Ovary (tissue), 7 donors: ENCODE measurements at regions not wholly inside any gene's neighbourhood (a gene's known extent, or its start where the extent isn't known, plus 50 kb on each side); places are given as distances from the start of the nearest gene placed in this dataset.

Experiments used
- DNase-seq, 5 donors: peaks; one replicate each; pipeline ENCODE4 v3.0.0-alpha.2; 2019 to 2020
- H3K27ac ChIP-seq, 2 donors: fragments of 200-600 bp; one replicate each; pipeline versions ENCODE4 v1.5.1 to v1.8.0; 2019 to 2022
- H3K27me3 ChIP-seq: fragments of 200-600 bp; one replicate; pipeline ENCODE4 v1.8.0; 2022
- H3K36me3 ChIP-seq: fragments of 200-600 bp; sonication (generic); one replicate; pipeline ENCODE4 v1.5.1; 2019
- H3K4me1 ChIP-seq: one replicate; pipeline ENCODE4 v1.8.1; 2013; ENCODE audit warnings: mild to moderate bottlenecking, moderate library complexity; ENCODE audit not compliant: insufficient read depth
- H3K4me3 ChIP-seq: fragments of 200-600 bp; sonication (generic); one replicate; pipeline ENCODE4 v1.5.1; 2017
- H3K9me3 ChIP-seq, 2 donors: fragments of 200-600 bp in 1 of 2; sonication (generic) in 1 of 2; one replicate each; pipeline versions ENCODE4 v1.5.1 to v1.8.1; 2013 to 2019; ENCODE audit warnings: mild to moderate bottlenecking in 1 of 2, moderate library complexity in 1 of 2
- EP300 ChIP-seq: sonication (generic); formaldehyde crosslinking; IDR thresholded peaks from one replicate; pipeline ENCODE4 v1.6.1; 2017; ENCODE audit warnings: antibody characterized with exemption
- POLR2A ChIP-seq: fragments of 450-650 bp; IDR thresholded peaks from one replicate; pipeline ENCODE4 v1.6.1; 2017; ENCODE audit warnings: antibody characterized with exemption, mild to moderate bottlenecking, moderate library complexity
- WGBS, 3 donors: extraction: QIAGEN DNeasy Blood & Tissue Kit in 1 of 3; methylation state at CpG; one replicate each; pipeline versions ENCODE4 v1.1.5 to v1.1.7; 2013 to 2017; 5-methylcytosine and 5-hydroxymethylcytosine counted together
- intact Hi-C, 4 donors: fragments of 100-400 bp; cut with DNase I; formaldehyde crosslinking; loops; one replicate each; pipeline versions ENCODE4 v1.11.0 to v1.15.1; 2022 to 2023
- TF ChIP-seq, protein P1 (sequence below), 3 donors: fragments of 450-650 bp in 2 of 3; fragments of 200-600 bp in 1 of 3; IDR thresholded peaks; one replicate each; pipeline versions ENCODE4 v1.5.1 to v1.8.0; 2016 to 2022; ENCODE audit warnings: antibody characterized with exemption in 3 of 3, mild to moderate bottlenecking in 1 of 3
- donor health status: DM: no; HTN: no; CAD: no; lungs with moderate emphysema.
- donor health status: DM: no; HTN: no; CAD: no.
- donor health status: Bipolar disorder and iron deficiency.
- donor health status: DM: no; HTN: no; CAD: no.
- donor health status: DM: yes; HTN: yes; CAD: no.

DNA sequence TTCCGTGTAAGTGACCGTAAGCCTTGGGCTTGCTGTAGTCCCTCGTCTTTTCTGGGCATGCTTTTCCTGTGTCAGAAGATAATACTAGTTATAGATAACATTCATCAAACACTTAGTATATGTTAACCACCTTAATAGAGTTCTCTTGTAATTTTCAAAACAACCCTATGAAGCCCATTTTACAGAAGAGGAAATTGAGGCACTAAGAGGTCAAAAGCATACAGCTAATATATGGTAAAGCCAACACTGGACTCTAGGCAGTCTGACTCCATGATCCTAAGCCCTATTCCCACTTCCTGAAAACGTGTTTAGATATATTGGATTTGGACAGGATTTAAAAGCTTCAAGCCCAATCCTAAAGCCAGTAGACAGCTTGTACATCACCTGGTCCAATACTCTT lies 153.8 kb downstream of the CEP120 start:
- TF ChIP-seq, protein P1, sequence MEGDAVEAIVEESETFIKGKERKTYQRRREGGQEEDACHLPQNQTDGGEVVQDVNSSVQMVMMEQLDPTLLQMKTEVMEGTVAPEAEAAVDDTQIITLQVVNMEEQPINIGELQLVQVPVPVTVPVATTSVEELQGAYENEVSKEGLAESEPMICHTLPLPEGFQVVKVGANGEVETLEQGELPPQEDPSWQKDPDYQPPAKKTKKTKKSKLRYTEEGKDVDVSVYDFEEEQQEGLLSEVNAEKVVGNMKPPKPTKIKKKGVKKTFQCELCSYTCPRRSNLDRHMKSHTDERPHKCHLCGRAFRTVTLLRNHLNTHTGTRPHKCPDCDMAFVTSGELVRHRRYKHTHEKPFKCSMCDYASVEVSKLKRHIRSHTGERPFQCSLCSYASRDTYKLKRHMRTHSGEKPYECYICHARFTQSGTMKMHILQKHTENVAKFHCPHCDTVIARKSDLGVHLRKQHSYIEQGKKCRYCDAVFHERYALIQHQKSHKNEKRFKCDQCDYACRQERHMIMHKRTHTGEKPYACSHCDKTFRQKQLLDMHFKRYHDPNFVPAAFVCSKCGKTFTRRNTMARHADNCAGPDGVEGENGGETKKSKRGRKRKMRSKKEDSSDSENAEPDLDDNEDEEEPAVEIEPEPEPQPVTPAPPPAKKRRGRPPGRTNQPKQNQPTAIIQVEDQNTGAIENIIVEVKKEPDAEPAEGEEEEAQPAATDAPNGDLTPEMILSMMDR (IDR thresholded peaks at IDR 0.05) = no peak
- TF ChIP-seq POLR2A (no peak), EP300 (no peak)
- no peaks in the 10 kb centered on the region for H3K36me3 ChIP-seq
- H3K9me3 ChIP-seq = no peaks in the 10 kb centered on the region
- DNase-seq = no peak
- H3K27me3 ChIP-seq = no peaks in the 10 kb centered on the region
- H3K4me1 ChIP-seq = no peaks in the 10 kb centered on the region
- no peak overlapping the region for H3K27ac ChIP-seq
- intact Hi-C loops = no loop called here
- no peak overlapping the region for H3K4me3 ChIP-seq
- WGBS, 3 donors = 79 to 83% (median 82%) methylated on average over 4 of the region's 4 CpGs

DNA sequence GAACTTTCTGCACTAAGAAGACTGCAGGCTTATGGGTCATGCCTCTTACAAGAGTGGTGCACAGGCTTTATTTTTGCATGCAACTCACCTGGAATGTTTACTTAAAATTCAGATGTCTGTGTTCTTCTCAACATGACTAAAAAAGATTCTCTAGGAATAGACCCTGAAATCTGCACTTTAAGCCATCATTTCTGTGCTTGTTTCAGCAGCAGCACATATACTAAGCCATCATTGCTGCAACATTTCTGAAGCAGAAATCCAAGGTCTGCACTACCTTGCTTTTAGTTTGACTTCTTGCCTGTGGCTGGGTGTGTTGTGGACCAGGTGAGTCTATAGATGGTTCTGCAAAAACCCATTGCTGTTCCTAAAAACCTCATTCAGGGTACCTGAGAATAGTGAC lies 156.8 kb downstream of the CEP120 start:
- no peaks in the 10 kb centered on the region for H3K9me3 ChIP-seq
- no peak overlapping the region for H3K27ac ChIP-seq
- no peak overlapping the region for H3K4me3 ChIP-seq
- TF ChIP-seq POLR2A (no peak), EP300 (no peak)
- TF ChIP-seq, protein P1 (IDR thresholded peaks at IDR 0.05) = no peak
- H3K36me3 ChIP-seq = no peaks in the 10 kb centered on the region
- no peak for DNase-seq
- no peaks in the 10 kb centered on the region for H3K4me1 ChIP-seq
- H3K27me3 ChIP-seq = no peaks in the 10 kb centered on the region
- intact Hi-C loops = no loop called here

DNA sequence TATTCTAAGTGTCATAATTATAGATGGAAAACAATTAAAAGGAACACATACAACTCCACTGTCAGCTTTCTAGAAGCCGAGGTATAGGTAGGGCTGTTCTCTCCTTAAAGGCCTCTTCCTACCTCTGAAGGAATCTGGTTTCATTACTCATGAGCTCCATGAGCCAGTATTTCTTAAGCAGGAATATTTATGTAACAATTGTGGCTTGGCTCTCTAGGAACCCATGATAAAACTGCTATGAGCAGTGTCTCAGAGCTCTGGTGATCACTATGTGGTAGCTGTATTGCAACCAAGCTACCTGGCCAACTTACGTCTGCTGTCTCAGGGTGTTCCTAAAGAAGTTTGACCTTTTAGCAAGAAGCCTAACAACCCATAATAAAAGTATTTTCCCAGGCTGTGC lies 157.7 kb downstream of the CEP120 start:
- Histone ChIP-seq H3K9me3 (no peaks in the 10 kb centered on the region), H3K4me3 (no peak overlapping the region), H3K36me3 (no peaks in the 10 kb centered on the region), H3K4me1 (no peaks in the 10 kb centered on the region), H3K27me3 (no peaks in the 10 kb centered on the region), H3K27ac (no peak overlapping the region)
- TF ChIP-seq, protein P1 (IDR thresholded peaks at IDR 0.05) = no peak
- TF ChIP-seq POLR2A (no peak), EP300 (no peak)
- WGBS, 3 donors = 72 to 82% (median 75%) methylated on average over 2 of the region's 2 CpGs
- intact Hi-C loops = no loop called here
- no peak for DNase-seq

DNA sequence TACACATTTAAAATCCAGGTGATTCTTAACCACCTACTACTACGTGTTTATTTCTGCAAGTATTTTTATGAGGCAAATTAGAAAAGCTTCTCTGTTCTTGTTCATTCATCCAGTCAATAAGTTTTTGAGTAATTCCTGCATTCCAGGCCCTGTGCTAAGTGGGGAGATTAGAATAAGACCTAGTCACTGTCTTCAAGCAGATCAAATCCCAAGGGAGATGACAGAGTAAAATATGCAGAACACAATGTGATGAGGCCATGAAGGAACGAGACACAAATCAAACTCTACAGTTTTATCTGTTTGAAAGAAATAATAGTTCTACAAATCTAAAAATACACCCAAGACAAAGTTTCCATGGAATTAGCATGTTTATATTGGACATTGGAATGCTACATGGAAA lies 158.8 kb downstream of the CEP120 start:
- H3K4me3 ChIP-seq = no peak overlapping the region
- TF ChIP-seq POLR2A = no peak
- intact Hi-C loops = no loop called here
- H3K27me3 ChIP-seq = no peaks in the 10 kb centered on the region
- no peak overlapping the region for H3K27ac ChIP-seq
- no peaks in the 10 kb centered on the region for H3K9me3 ChIP-seq
- no peaks in the 10 kb centered on the region for H3K36me3 ChIP-seq
- 52 to 62% (median 58%) methylated on average over 2 of the region's 2 CpGs for WGBS, 3 donors
- no peak for DNase-seq
- no peaks in the 10 kb centered on the region for H3K4me1 ChIP-seq

DNA sequence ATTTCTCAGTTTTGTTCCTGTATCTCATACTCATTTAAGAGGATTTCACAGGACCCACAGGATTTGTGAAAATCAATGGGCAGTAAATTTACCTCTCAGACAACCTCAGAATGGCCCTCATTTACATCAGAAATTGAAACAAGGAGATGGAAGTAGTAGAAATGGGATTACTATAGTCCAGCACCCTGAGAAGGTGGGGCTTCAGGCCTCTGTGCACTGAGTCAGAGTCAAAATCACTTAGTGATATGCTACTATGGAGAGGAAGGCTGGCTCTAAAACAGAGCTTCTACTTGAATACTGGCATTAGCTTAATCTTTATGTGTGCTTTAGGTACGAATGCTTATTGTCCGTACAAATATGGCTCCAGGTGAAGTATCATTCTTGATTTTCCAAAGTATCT lies 159.3 kb downstream of the CEP120 start:
- Histone ChIP-seq H3K4me3 (no peak overlapping the region), H3K27me3 (no peaks in the 10 kb centered on the region), H3K9me3 (no peaks in the 10 kb centered on the region), H3K27ac (no peak overlapping the region), H3K36me3 (no peaks in the 10 kb centered on the region), H3K4me1 (no peaks in the 10 kb centered on the region)
- TF ChIP-seq, protein P1 (IDR thresholded peaks at IDR 0.05) = no peak
- no peak for TF ChIP-seq POLR2A
- TF ChIP-seq EP300 = no peak
- WGBS, 3 donors = 91 to 93% (median 93%) methylated on average over 2 of the region's 2 CpGs
- intact Hi-C loops = no loop called here
- no peak for DNase-seq
